HG02763 (cell line): ENCODE measurements at regions not wholly inside any gene's neighbourhood (a gene's known extent, or its start where the extent isn't known, plus 50 kb on each side); places are given as distances from the start of the nearest gene placed in this dataset.
"Not testable (repeated sequence)": the region's sequence is repeated elsewhere in the genome, so short reads cannot be mapped to it uniquely, and the experiment has no call there.

ENCODE experiments used
- ATAC-seq: cut with Tn5 transposase; IDR thresholded peaks from one replicate; pipeline ENCODE4 v1.9.1; 2021; ENCODE audit warnings: mild to moderate bottlenecking, moderate library complexity; ENCODE audit not compliant: unreplicated experiment

DNA sequence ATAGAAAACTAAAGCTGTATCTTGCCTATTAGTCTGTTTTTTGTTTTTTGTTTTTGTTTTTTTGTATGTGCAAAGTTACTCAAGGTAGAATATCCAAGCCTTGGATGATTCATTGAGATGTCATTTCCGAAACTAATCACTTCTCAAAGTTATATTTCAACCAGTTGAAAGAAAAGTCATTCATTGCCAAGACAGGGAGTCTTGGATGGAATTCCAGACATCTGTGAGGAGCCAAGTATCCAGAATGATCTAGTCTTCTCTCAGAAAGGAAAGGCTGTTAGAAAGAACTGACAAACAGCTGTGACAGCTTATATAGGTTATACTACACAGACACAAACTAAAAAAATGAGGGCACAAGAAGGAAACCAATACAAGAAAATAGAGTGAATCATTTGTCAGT, 141.1 kb upstream of the NDST3 start:
- no peak for ATAC-seq

DNA sequence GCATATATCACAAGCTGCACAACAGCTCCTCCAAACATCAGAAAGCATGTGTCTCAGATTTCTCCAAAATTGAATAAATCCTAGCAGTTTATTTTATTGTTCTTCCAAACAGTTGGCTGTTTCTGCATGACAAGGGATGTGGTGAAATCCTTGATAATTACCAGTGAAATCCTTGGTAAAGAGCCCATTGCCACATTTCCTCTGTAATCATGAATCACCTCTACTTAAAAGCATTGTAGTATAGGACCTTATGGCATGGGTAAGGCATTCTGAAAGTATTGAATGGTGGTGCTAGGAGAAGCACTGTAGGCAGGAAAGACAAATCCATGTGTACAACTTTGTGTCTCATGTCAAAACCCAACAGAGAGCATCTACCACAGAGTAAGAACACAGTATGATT, 135.8 kb upstream of the NDST3 start:
- ATAC-seq: no peak

DNA sequence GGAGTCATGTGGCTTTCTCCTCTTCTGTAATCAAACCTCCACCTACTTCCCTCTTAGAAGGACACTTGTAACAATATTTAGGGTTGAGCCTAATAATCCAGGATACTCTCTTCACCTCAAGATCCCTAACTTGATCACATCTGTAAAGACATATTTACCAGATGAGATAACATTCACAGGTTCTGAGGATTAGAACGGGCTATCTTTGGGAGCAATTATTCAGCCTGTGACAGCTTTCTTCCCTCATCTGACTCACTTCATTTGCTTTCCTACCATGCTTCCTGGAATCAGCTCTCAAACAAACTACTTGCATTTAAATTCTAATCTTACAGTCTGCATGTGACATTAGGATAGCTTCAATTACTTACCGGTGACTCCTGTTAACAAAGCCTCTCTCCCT, 133.5 kb upstream of the NDST3 start:
- ATAC-seq: no peak

DNA sequence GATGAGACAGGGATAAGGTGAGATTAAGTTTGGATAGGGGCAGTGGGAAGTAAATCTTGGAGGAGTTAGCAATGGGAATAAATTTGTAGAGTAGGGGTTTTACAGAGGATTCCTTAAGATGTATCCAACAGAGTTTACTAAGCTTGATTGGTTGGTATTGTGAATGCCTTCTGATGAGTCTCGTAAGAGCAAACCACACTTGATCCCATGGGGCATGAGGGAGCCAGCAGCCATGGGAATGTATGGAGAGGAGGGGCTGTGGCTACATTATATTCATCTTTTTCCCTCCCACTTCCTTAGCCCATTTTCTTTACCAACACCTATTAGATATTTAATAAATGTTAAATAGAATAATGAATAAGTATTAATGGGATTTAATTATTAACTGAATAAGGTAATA, 126.6 kb upstream of the NDST3 start:
- ATAC-seq: no peak

DNA sequence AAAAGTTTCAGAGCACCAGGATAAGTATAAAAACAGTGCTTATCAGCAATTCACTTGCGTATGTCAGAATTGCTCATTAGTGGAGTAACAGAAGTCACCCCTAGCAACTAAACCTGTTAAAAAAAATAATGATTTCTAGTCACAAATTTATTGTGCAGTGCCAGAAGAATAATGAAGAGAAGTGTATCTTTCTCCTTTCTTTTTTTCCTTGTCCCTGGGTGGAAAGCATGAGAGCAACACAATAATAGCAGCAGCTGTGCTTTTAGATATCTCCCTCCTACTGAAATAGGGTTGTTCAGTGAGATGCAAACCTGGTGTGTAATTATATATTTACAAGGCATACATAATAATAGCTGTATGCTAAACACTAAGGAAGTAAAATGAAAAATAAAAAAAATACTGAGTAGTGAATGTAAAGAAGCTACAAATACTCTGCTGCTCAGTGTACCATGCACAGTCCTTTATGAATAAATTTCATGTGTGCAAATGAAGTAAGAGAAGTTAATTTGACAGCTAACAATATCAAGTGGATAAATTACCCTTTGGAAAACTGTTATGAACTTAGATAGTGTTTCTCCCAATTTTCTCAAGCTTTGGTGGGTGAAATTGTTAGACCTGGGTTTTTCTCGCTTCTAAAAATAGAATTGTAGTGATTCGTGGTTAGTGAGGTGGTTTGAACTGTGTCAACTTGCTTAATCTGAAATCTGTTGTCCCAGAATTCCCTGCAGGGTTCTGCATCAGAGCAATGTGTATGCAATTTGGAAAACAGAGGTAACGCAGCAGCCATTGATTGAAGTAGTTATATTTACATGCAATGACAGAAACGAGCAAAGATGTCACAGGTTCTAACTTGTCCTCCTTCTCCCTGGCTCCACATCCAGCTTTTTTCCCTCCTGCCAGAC, 125.7 kb upstream of the NDST3 start:
- no peak for ATAC-seq

DNA sequence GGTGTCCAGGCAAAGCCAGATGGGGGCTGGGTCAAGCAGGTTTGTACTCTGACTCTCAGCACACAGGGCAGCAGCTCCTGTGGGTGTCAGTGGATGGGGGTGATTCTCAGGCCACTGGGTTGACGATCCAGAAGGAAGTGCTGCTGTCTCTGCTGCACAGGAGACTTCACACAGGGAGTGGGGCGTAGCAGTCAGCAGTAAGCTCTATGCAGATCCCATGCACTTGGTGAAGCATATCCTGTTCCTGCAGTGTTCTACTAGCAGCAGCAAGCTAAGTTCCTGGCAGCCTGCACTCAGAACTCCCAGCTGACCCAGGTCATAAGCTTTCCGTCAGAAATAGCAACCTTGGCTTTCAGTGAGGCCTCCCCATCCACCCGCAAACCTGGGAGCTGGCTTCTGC, 117.6 kb upstream of the NDST3 start:
- ATAC-seq: no peak

DNA sequence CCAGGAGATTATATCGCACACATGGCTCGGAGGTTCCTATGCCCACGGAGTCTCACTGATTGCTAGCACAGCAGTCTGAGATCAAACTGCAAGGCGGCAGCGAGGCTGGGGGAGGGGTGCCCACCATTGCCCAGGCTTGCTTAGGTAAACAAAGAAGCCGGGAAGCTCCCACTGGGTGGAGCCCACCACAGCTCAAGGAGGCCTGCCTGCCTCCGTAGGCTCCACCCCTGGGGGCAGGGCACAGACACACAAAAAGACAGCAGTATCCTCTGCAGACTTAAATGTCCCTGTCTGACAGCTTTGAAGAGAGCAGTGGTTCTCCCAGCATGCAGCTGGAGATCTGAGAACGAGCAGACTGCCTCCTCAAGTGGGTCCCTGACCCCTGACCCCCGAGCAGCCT, 112.0 kb upstream of the NDST3 start:
- not testable (repeated sequence) for ATAC-seq

DNA sequence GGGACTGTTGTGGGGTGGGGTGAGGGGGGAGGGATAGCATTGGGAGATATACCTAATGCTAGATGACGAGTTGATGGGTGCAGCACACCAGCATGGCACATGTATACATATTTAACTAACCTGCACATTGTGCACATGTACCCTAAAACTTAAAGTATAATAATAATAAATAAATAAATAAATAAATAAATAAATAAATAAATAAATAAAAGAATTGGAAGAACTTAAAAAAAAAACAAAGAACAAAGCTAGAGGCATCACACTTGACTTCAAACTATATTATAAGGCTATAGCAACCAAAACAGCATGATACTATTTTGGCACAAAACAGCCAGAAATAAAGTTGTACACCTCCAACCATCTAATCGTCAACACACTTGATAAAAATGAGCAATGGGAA, 106.5 kb upstream of the NDST3 start:
- not testable (repeated sequence) for ATAC-seq

DNA sequence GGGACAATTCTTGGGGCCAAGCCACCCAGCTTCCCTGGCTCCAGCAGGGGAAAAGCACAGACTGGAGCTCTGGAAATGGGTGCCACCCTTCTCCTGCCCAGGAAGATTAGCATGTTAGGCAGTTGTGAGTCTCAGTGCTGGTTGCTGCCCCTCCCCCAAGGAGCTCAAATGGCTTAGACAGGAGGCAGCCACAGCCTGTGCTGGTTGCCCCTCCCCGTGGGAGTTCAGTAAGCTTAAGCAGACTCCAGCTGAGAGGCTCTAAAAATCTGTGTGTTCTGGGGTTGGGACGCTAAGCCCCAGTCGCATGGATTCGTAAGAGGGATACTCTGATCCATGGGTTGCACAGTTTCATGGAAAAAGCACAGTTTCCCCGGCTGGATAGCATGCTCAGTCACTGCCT, 92.7 kb upstream of the NDST3 start:
- ATAC-seq: no peak

DNA sequence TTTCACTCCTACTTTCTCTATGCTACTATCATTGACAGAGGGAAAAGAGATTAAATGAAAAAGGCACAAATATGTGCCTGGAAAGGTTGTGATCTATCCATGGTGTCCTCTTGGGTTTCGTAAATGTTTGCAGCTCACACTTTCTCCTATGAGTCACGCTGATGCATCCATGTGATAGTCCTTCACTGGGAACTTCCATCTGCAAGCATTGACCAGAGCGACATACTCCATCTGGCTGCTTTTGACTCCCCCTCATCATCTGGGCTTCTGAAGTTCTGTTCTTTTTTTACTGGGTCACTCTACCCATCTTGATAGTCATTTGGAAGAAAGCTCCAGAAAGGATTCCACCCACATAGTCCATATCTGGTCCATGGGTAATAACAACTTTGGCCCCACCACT, 84.7 kb upstream of the NDST3 start:
- ATAC-seq: no peak

DNA sequence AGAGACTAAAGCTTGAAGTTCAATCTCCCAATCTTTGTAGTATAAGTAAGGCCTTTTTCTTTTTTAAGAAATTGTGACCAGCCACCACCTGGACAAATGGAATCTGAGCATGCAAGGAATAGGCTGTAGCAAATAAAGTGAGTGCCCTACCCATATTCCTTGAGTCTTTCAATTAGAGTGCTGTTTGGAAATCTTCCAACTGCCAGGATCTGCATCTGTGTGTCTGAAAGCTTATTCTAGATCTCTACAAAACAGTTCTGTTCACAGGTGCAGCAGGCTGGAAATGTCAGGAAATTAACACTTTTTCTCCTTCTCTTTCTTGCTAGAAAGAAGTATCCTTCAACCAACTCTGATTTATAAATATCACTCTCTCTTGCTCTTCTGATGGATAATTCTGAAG, 76.7 kb upstream of the NDST3 start:
- ATAC-seq: no peak

DNA sequence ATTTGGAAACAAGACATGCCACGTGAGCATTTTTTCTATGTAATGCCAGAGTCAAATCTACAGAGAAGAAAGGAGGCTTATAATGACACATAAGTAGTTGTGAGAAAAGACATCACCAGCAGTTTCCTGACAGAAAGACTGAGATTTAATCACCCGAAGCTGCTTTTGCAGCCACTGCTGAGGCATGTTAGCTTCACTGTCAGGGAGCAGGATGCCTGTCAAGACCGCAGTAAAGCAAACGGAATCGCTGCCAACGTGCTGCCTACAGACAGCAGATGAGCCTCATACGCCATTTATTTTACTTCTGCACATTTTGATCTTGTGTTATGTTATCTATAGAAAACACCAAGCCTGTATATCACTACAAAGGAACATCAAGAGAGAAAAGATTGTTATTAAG, 68.7 kb upstream of the NDST3 start:
- no peak for ATAC-seq

DNA sequence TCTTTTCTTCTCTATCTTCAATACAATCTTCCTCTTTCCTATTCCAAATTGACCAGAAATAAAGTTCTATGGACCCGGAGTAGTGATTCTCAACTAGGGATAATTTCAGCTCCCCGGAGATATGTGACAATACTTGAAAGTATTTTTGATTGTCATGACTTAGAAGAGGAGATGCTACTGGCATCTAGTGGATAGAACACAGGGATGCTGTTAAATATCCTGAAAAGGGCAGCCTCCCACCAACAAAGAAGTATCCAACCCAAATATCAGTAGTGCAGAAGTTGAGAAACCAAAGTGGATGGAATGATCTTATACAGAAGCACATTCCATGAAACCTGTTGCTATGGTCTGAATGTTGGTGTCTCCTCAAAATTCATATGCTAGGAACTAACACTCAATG, 65.7 kb upstream of the NDST3 start:
- ATAC-seq: no peak

DNA sequence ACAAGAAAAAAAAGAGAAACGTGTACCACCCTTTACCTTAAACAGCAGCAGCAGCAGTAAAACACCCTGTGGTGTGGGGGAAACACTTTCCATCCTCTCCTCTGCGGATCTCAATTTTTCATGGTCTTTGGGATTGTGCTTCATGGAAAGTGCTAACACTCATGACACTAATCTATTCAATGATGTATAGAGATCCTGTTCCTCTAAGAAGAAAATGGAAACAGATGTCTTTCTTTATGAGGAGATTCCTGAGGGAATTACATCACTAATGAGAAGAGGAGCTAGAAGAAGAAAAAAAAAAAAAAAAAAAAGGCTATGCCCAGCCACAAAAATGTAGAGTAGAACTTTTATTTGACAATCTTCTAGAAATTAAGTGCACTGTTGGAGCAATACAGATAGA, 62.9 kb upstream of the NDST3 start:
- ATAC-seq: no peak

DNA sequence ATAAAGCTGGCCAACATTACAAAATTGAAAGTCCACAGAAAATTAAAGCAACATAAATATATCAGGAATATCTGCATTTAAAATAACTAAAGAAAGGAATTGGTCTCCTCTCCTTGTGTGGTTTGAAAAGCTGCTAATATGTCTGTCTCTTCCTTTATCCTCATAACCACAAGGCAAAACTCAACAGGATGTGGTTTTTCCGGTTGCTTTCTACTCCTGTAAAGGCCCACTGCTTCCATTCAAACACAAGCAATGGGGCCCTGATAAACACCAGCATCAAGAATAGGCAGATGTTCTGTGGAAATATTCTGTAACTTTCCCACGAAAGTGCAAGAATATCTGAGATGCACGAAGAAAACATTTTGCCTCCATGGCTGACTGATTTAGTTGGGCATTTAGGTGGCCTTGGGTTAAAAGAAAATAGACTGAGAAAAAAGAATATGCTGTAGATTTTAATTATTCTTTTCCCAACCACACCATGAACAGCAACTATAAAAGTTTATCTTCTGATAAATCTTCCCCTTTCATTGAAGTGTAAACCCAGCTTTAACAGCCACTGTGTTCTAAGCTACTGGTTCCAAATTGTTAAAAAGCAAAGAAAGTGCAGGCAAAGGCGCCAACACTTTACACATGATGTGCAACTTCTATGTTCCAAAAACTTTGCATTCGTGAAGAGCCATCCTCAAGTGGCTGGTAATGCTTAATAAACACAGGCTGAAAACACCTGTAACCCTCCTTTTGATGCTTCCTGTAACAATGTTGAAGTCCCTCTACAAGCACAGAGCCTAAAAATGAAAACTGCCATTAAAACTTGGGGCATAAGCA, 50.5 kb upstream of the NDST3 start:
- ATAC-seq: no peak

DNA sequence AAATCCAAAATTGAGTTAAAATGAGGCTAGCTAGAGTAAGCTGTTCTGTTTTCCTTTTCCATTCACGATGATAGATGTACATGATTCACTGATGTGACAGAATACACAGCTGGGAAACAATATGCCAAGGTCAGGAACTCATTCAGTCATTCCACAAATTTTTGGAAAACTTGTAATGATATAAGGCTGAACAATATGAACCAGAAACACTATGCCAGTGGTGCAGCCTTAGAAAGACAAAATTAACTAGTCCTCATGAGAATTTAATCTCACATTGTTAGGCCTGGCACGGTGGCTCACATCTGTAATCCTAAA, 50.0 kb upstream of the NDST3 start:
- no peak for ATAC-seq
